GM12878 (cell line): ENCODE measurements at regions not wholly inside any gene's neighbourhood (a gene's known extent, or its start where the extent isn't known, plus 50 kb on each side); places are given as distances from the start of the nearest gene placed in this dataset.

Experiments
- ATAC-seq: fragments of 200-7000 bp; cut with Tn5 transposase; 3 replicates; pipeline ENCODE4 v1.9.1; 2020; ENCODE audit warnings: mild to moderate bottlenecking, moderate library complexity
- BruUV-seq: library from RNA; stranded (reverse); fragments of 400-500 nt; replicated peaks from 2 replicates; lab custom pipeline; 2021; lab: Mats Ljungman, UMichigan
- CTCF ChIA-PET: fragments of 300-600 bp; sonication (Branson Sonifier 250); formaldehyde crosslinking; extraction: SDS; loops from one replicate; lab custom pipeline; 2021; ENCODE audit warnings: inconsistent platforms; lab: Yijun Ruan, JAX
- POLR2A ChIA-PET: fragments of 350-600 bp; formaldehyde crosslinking; extraction: SDS; loops from one replicate; lab custom pipeline; 2021; ENCODE audit warnings: inconsistent platforms; lab: Charles Lee
- RAD21 ChIA-PET: fragments of 300-600 bp; sonication (Branson Sonifier 250); formaldehyde crosslinking; loops from one replicate; lab custom pipeline; 2023; ENCODE audit warnings: antibody characterized with exemption; ENCODE audit not compliant: unreplicated experiment; lab: Charles Lee
- SMC1A ChIA-PET: fragments of 300-600 bp; sonication (Branson Sonifier 250); formaldehyde crosslinking; loops from one replicate; lab custom pipeline; 2023; ENCODE audit not compliant: unreplicated experiment, uncharacterized antibody; lab: Charles Lee
- DNase-seq: peaks from one replicate; pipeline ENCODE4 v3.0.0-alpha.2; 2011; ENCODE audit warnings: low read depth, low spot score
- FAIRE-seq: peaks from 3 replicates; lab custom pipeline; 2011; peaks lifted over from hg19 to GRCh38; lab: Jason Lieb, UNC
- H2AFZ ChIP-seq: 2 replicates; pipeline ENCODE4 v1.6.0; 2011; ENCODE audit warnings: low read depth, low read length, control low read depth; ENCODE audit not compliant: control insufficient read depth
- H3K27ac ChIP-seq: 2 replicates; pipeline ENCODE4 v1.5.1; 2011; ENCODE audit warnings: control low read depth; ENCODE audit not compliant: control insufficient read depth, insufficient read depth
- H3K27me3 ChIP-seq, 2 experiments: replicated peaks in 1 of 2; 2 replicates each; pipeline versions ENCODE4 v1.6.0 to v1.6.1; 2011; ENCODE audit warnings: low read length in 1 of 2; ENCODE audit not compliant: control insufficient read depth in 2 of 2, insufficient read depth in 2 of 2
- H3K36me3 ChIP-seq, 2 experiments: 2 replicates each; pipeline ENCODE4 v1.5.1; 2011; ENCODE audit warnings: low read length in 1 of 2; ENCODE audit not compliant: control insufficient read depth in 2 of 2, insufficient read depth in 2 of 2
- H3K4me1 ChIP-seq: 2 replicates; pipeline ENCODE4 v1.6.1; 2011; ENCODE audit warnings: mild to moderate bottlenecking, low read length, moderate library complexity, mixed read lengths; ENCODE audit not compliant: control insufficient read depth, insufficient read depth
- H3K4me2 ChIP-seq: 2 replicates; pipeline ENCODE4 v1.6.0; 2011; ENCODE audit warnings: control low read depth; ENCODE audit not compliant: control insufficient read depth, insufficient read depth
- H3K4me3 ChIP-seq: fragments of 200-600 bp; sonication (generic); 2 replicates; pipeline ENCODE4 v1.5.1; 2016
- H3K79me2 ChIP-seq: 2 replicates; pipeline ENCODE4 v1.6.0; 2011; ENCODE audit warnings: low read length; ENCODE audit not compliant: control insufficient read depth, insufficient read depth
- H3K9ac ChIP-seq: 2 replicates; pipeline ENCODE4 v1.8.0; 2011; ENCODE audit warnings: low read length, control low read depth, mixed read lengths; ENCODE audit not compliant: control insufficient read depth, insufficient read depth
- H3K9me3 ChIP-seq: replicated peaks from 3 replicates; pipeline ENCODE4 v1.5.1; 2011; ENCODE audit warnings: mild to moderate bottlenecking, low read length; ENCODE audit not compliant: control insufficient read depth, insufficient read depth
- H4K20me1 ChIP-seq: 2 replicates; pipeline ENCODE4 v1.6.0; 2011; ENCODE audit not compliant: control insufficient read depth, insufficient read depth
- IKZF1 ChIP-seq: fragments of 450-650 bp; conservative IDR thresholded peaks from 2 replicates; pipeline ENCODE4 v1.6.1; 2017; ENCODE audit warnings: antibody characterized with exemption, mild to moderate bottlenecking
- PML ChIP-seq: IDR thresholded peaks from 2 replicates; pipeline ENCODE4 v1.6.1; 2012; ENCODE audit warnings: low read length, inconsistent platforms
- POLR2A ChIP-seq: IDR thresholded peaks from 2 replicates; pipeline ENCODE4 v1.6.1; 2011; ENCODE audit warnings: low read depth, mild to moderate bottlenecking, low read length
- SMAD5 ChIP-seq: IDR thresholded peaks from 2 replicates; pipeline ENCODE4 v1.6.1; 2016; ENCODE audit warnings: antibody characterized with exemption, low read depth
- USF1 ChIP-seq: IDR thresholded peaks from 2 replicates; pipeline ENCODE4 v1.6.1; 2011; ENCODE audit warnings: borderline replicate concordance, low read depth, mild to moderate bottlenecking, moderate library complexity, mixed read lengths, low read length; ENCODE audit not compliant: insufficient read depth; ENCODE audit errors: extremely low read length
- ZBTB33 ChIP-seq: fragments of 450-650 bp; IDR thresholded peaks from 2 replicates; pipeline ENCODE4 v1.6.1; 2017; ENCODE audit warnings: mild to moderate bottlenecking
- WGBS: methylation state at CpG from one replicate; pipeline ENCODE4 v1.1.6; 2016; ENCODE audit warnings: low lambda C conversion rate; ENCODE audit not compliant: insufficient replicate concordance, insufficient coverage; ENCODE audit errors: missing lambda C conversion rate; 5-methylcytosine and 5-hydroxymethylcytosine counted together
- in situ Hi-C: fragments of 300-500 bp; cut with MboI; formaldehyde crosslinking; loops from 9 replicates; pipeline ENCODE4 v1.14.3; 2018; ENCODE audit warnings: mixed read lengths
- intact Hi-C: fragments of 100-400 bp; cut with micrococcal nuclease; formaldehyde crosslinking; loops from one replicate; pipeline ENCODE4 v1.14.2; 2022; ENCODE audit not compliant: unreplicated experiment

GRCh38 chr2:20107352-20107751 is 55.9 kb upstream of the LAPTM4A start:
- FAIRE-seq, result no peak
- Histone ChIP-seq H4K20me1 (no peaks in the 10 kb centered on the region), H2AFZ (no peak overlapping the region), H3K36me3 (no peaks in the 10 kb centered on the region), H3K27me3 (no peaks in the 10 kb centered on the region), H3K4me1 (no peaks in the 10 kb centered on the region), H3K9ac (no peak overlapping the region), H3K4me2 (no peak overlapping the region), H3K4me3 (no peak overlapping the region), H3K79me2 (no peaks in the 10 kb centered on the region), H3K9me3 (peaks cover 2% of the 10 kb centered on the region; the same call in 1 of the 3 replicates), H3K27ac (no peak overlapping the region)
- BruUV-seq, result no TSS peak
- TF ChIP-seq PML, result no peak
- no peak for TF ChIP-seq POLR2A
- TF ChIP-seq IKZF1, result no peak
- RAD21 ChIA-PET, result interaction anchor here (0.6 to 3.8 kb wide), 2 partner anchors 118 to 172 kb away, joined by 3 to 16 read pairs; partner anchors contain the start of gene SDC1
- intact Hi-C loops (no loop called here), in situ Hi-C loops (no loop called here)
- CTCF ChIA-PET, result interaction anchor here (1.3 to 3.7 kb wide), 2 partner anchors 10 to 92 kb away, joined by 4 to 13 read pairs; no protein-coding TSS in a partner anchor
- ATAC-seq, result no peak
- WGBS, result 62% methylated on average over 9 of the region's 11 CpGs
- no peak for DNase-seq
- POLR2A ChIA-PET, result no interaction called here
- SMC1A ChIA-PET, result interaction anchor here (0.6 kb wide), 1 partner anchor 160 kb away, joined by 4 read pairs; no protein-coding TSS in a partner anchor

- no peak for ATAC-seq
- BruUV-seq, result no TSS peak
- intact Hi-C loops, result no loop called here
Observed at GRCh38 chr2:20106746-20107145, 55.3 kb upstream of the LAPTM4A start.

More at GRCh38 chr2:20106746-20107145, 55.3 kb upstream of the LAPTM4A start:
- H3K36me3 ChIP-seq, result no peaks in the 10 kb centered on the region
- peaks cover 3% of the 10 kb centered on the region; the same call in 2 of the 3 replicates for H3K9me3 ChIP-seq
- no peak for DNase-seq
- no peak overlapping the region for H3K27ac ChIP-seq
- no peaks in the 10 kb centered on the region for H3K79me2 ChIP-seq
- in situ Hi-C loops, result no loop called here
- ChIA-PET POLR2A (no interaction called here), SMC1A (no interaction called here), RAD21 (interaction anchor here (3.8 kb wide), 1 partner anchor 119 kb away, joined by 16 read pairs; the partner anchor contains the start of gene SDC1), CTCF (interaction anchor here (1.2 to 3.7 kb wide), 3 partner anchors 10 to 116 kb away, joined by 4 to 13 read pairs (median 4); no protein-coding TSS in a partner anchor)
- TF ChIP-seq USF1 (no peak), SMAD5 (no peak), ZBTB33 (0 out of 2 replicates have a peak, but pooled peaks have one; percentile 34)
- no peak overlapping the region for H3K4me2 ChIP-seq
- H3K4me1 ChIP-seq, result no peaks in the 10 kb centered on the region
- H3K27me3 ChIP-seq, result no peaks in the 10 kb centered on the region
- no peak overlapping the region for H3K9ac ChIP-seq
- no peak overlapping the region for H2AFZ ChIP-seq
- H4K20me1 ChIP-seq, result no peaks in the 10 kb centered on the region
- 89% methylated on average over 18 of the region's 34 CpGs for WGBS
- H3K4me3 ChIP-seq, result no peak overlapping the region
- no peak for FAIRE-seq
